Brain microvascular endothelial cell (primary cell): ENCODE measurements at regions not wholly inside any gene's neighbourhood (a gene's known extent, or its start where the extent isn't known, plus 50 kb on each side); places are given as distances from the start of the nearest gene placed in this dataset.

Experiments used
- DNase-seq: peaks from one replicate; pipeline ENCODE4 v3.0.0-alpha.2; 2020
- H3K27ac ChIP-seq: fragments of 250-450 bp; sonication (Bioruptor Pico); 2 replicates; pipeline ENCODE4 v1.5.1; 2020; ENCODE audit warnings: mild to moderate bottlenecking, moderate library complexity
- H3K27me3 ChIP-seq: fragments of 250-450 bp; sonication (Bioruptor Pico); replicated peaks from 2 replicates; pipeline ENCODE4 v1.5.1; 2020; ENCODE audit warnings: mild to moderate bottlenecking
- H3K36me3 ChIP-seq: fragments of 250-450 bp; sonication (Bioruptor Pico); replicated peaks from 2 replicates; pipeline ENCODE4 v1.5.1; 2020; ENCODE audit warnings: mild to moderate bottlenecking
- H3K4me3 ChIP-seq: 2 replicates; pipeline ENCODE4 v1.5.1; 2011; ENCODE audit warnings: low read depth, mild to moderate bottlenecking, control low read depth, low read length, moderate library complexity
- in situ Hi-C: cut with HindIII; loops from 2 replicates; pipeline ENCODE4 v1.10.0; 2017; ENCODE audit warnings: low sequenced_read_pairs, low pct_ligation_motif_present
- TF ChIP-seq, protein P1 (sequence below): IDR thresholded peaks from 2 replicates; pipeline ENCODE4 v1.5.1; 2011; ENCODE audit warnings: low read depth, mild to moderate bottlenecking, moderate library complexity, low read length, control low read depth, inconsistent platforms; ENCODE audit errors: missing control alignments

DNA sequence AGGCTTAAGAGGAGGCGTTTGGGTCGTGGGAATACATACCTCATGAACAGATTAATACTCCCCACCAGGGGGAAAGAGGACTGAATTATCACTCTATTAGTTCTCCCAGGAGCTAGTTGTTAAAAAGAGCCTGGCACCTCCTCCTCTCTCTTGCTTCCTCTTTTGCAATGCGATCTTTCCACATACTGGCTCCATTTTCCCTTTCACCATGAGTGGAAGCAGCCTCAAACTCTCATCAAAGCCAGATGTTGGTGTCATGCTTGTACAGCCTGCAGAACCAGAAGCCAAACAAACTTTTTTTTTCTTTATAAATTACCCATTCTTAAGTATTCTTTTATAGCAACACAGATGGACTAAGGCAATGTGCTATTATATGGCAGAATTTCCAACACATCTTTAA lies 258.5 kb downstream of the FAM76B start:
- H3K4me3 ChIP-seq = no peak overlapping the region
- no peaks in the 10 kb centered on the region for H3K27me3 ChIP-seq
- in situ Hi-C loops = no loop called here
- TF ChIP-seq, protein P1, sequence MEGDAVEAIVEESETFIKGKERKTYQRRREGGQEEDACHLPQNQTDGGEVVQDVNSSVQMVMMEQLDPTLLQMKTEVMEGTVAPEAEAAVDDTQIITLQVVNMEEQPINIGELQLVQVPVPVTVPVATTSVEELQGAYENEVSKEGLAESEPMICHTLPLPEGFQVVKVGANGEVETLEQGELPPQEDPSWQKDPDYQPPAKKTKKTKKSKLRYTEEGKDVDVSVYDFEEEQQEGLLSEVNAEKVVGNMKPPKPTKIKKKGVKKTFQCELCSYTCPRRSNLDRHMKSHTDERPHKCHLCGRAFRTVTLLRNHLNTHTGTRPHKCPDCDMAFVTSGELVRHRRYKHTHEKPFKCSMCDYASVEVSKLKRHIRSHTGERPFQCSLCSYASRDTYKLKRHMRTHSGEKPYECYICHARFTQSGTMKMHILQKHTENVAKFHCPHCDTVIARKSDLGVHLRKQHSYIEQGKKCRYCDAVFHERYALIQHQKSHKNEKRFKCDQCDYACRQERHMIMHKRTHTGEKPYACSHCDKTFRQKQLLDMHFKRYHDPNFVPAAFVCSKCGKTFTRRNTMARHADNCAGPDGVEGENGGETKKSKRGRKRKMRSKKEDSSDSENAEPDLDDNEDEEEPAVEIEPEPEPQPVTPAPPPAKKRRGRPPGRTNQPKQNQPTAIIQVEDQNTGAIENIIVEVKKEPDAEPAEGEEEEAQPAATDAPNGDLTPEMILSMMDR = no peak
- H3K36me3 ChIP-seq = no peaks in the 10 kb centered on the region
- no peak overlapping the region for H3K27ac ChIP-seq
- DNase-seq = no peak

DNA sequence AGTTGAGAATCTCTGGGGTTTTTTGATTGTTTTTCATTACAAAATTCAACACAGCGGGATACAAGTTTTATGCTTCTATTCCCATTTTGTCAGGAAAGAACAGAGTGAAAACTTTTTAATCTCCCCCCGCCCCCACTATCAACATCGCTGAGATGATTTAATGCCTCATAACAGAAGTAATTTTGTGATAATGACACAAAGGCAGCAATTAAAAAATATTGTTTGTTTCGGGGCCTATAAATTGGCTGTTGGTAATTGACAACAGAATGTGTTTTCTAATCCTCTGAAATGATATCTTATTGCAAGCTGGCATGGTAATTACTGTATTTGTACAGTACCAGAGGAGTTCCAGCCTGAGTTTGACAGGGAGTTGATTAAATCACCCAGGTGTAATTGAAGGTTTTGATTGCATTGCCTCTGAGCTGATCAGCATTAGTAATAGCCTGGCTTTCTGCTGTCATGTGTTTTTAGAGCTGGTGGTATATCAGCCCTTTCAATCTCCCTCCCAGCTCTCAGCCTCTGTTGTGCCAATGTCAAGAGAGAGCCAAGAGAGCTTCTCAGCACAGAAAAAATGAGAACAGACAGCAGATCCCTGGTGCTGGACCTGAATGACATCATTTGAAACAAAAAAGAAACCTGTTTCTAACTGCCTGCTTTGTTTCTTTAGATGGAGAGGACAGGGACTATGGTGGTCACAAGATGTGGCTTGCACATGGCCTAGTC lies 265.1 kb downstream of the FAM76B start:
- Histone ChIP-seq H3K4me3 (no peak overlapping the region), H3K27me3 (no peaks in the 10 kb centered on the region), H3K27ac (no peak overlapping the region), H3K36me3 (no peaks in the 10 kb centered on the region)
- no peak for DNase-seq
- TF ChIP-seq, protein P1 = no peak
- in situ Hi-C loops = no loop called here

DNA sequence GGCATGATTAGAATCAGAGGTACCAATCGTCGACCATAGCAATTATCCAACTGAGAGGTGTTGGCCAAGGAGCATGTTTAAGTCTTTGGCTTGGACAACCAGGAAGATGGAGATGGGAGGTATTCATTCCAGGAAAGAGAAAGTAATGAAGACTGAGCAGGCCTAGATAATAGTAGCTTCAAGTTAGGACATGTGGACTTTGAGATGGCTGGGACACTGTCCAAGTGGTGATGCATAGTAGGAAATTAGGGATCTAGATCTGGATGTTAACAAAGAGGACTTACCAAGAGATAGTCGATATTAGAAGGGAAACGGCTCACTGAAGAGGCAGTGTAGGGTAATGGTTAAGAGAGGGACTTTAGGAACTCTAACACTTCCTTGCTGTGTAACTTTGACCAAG lies 266.7 kb downstream of the FAM76B start:
- DNase-seq = no peak
- in situ Hi-C loops = no loop called here

DNA sequence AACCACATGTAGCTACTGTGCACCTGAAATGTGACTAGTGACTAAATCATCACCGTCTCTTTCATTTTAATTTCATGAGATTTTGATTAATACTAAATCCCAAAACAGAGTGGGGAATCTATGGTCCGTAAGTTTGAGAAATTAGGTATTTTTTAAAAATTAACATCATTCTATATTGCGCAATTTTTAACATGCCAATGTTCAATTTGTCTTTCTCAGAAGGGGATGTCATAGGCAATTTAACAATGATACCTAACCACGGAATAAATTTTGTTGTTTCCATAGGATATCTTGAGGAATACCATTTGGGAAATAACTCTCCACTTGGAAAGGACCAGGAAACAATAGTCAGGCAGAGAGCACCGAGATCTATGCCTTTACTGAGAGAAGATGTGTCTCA lies 267.7 kb downstream of the FAM76B start:
- no peak for DNase-seq
- no peak overlapping the region for H3K27ac ChIP-seq
- TF ChIP-seq, protein P1 = no peak
- H3K36me3 ChIP-seq = no peaks in the 10 kb centered on the region
- H3K27me3 ChIP-seq = no peaks in the 10 kb centered on the region
- no peak overlapping the region for H3K4me3 ChIP-seq
- in situ Hi-C loops = no loop called here

More for the DNA sequence above, 266.7 kb downstream of the FAM76B start:
- Histone ChIP-seq H3K27me3 (no peaks in the 10 kb centered on the region), H3K27ac (no peak overlapping the region), H3K4me3 (no peak overlapping the region), H3K36me3 (no peaks in the 10 kb centered on the region)
- TF ChIP-seq, protein P1 = no peak

DNA sequence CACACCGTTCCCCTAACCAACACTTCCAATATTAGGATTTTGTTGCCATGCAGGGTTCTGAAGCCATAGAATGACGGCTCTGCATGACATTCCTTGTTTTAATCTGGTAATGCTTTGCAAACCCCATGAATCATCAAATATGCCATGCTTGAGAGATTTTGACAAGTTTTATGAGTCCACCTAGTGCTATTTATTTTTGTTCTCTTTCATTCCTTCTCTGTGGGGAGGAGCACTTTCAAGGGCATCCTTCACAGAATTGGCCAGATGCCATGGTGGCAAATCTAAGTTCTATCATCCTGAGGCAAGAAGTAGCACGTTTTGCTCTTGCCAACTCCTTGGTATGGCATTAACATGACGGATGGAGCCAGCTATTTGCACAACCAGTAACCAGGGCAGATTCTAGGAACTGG lies 268.4 kb downstream of the FAM76B start:
- Histone ChIP-seq H3K4me3 (no peak overlapping the region), H3K27me3 (no peaks in the 10 kb centered on the region), H3K36me3 (no peaks in the 10 kb centered on the region), H3K27ac (no peak overlapping the region)
- in situ Hi-C loops = no loop called here
- DNase-seq = no peak
- TF ChIP-seq, protein P1 = no peak
